OCI-LY7 (cell line): ENCODE measurements at regions not wholly inside any gene's neighbourhood (a gene's known extent, or its start where the extent isn't known, plus 50 kb on each side); places are given as distances from the start of the nearest gene placed in this dataset.

ENCODE experiments used
- BruUV-seq: library from RNA; stranded (reverse); fragments of 400-500 nt; replicated peaks from 2 replicates; lab custom pipeline; 2021; lab: Mats Ljungman, UMichigan
- CTCF ChIA-PET: fragments of 300-600 bp; sonication (Branson Sonifier 250); formaldehyde crosslinking; loops from one replicate; lab custom pipeline; 2022; ENCODE audit warnings: antibody characterized with exemption; ENCODE audit not compliant: unreplicated experiment; lab: Charles Lee
- POLR2A ChIA-PET: fragments of 300-600 bp; sonication (Branson Sonifier 250); formaldehyde crosslinking; loops from one replicate; lab custom pipeline; 2022; ENCODE audit warnings: antibody characterized with exemption; lab: Charles Lee
- DNase-seq: peaks from one replicate; pipeline ENCODE4 v3.0.0-alpha.2; 2015; ENCODE audit warnings: low spot score
- H2AFZ ChIP-seq: fragments of 200-600 bp; sonication (generic), shearing (Covaris generic); 2 replicates; pipeline ENCODE4 v1.6.1; 2014; ENCODE audit warnings: mild to moderate bottlenecking, antibody characterized with exemption, low read length, moderate library complexity
- H3K27ac ChIP-seq: fragments of 200-600 bp; sonication (generic); 2 replicates; pipeline ENCODE4 v1.5.1; 2014; ENCODE audit warnings: mixed run types, low read depth, mild to moderate bottlenecking, moderate library complexity, low read length, inconsistent platforms; ENCODE audit not compliant: poor library complexity, severe bottlenecking
- H3K36me3 ChIP-seq: fragments of 200-600 bp; sonication (generic); 2 replicates; pipeline ENCODE4 v1.6.1; 2014; ENCODE audit warnings: mild to moderate bottlenecking, antibody characterized with exemption, low read length, moderate library complexity, mixed read lengths; ENCODE audit not compliant: insufficient read depth
- H3K4me1 ChIP-seq: fragments of 200-600 bp; sonication (generic); 2 replicates; pipeline ENCODE4 v1.5.1; 2014; ENCODE audit warnings: mild to moderate bottlenecking, low read length; ENCODE audit not compliant: insufficient read depth, poor library complexity, severe bottlenecking
- H3K4me2 ChIP-seq: fragments of 200-600 bp; sonication (generic); 2 replicates; pipeline ENCODE4 v1.6.1; 2014; ENCODE audit warnings: mild to moderate bottlenecking, low read length
- H3K4me3 ChIP-seq: fragments of 200-600 bp; sonication (generic); 2 replicates; pipeline ENCODE4 v1.5.1; 2014; ENCODE audit warnings: mild to moderate bottlenecking, low read depth, low read length; ENCODE audit not compliant: poor library complexity, severe bottlenecking
- H3K79me2 ChIP-seq: fragments of 200-600 bp; sonication (generic); 2 replicates; pipeline ENCODE4 v1.6.1; 2016; ENCODE audit warnings: low read depth, mild to moderate bottlenecking, low read length, moderate library complexity, mixed read lengths; ENCODE audit not compliant: insufficient read depth
- H3K9me2 ChIP-seq: fragments of 200-600 bp; sonication (generic); 2 replicates; pipeline ENCODE4 v1.6.1; 2016; ENCODE audit warnings: mild to moderate bottlenecking, low read length, mixed read lengths; ENCODE audit not compliant: insufficient read depth
- H3K9me3 ChIP-seq: fragments of 200-600 bp; sonication (generic); 2 replicates; pipeline ENCODE4 v1.6.1; 2014; ENCODE audit warnings: mild to moderate bottlenecking, mixed run types, low read length, mixed read lengths
- H4K20me1 ChIP-seq: fragments of 200-600 bp; sonication (generic); 2 replicates; pipeline ENCODE4 v1.6.1; 2014; ENCODE audit warnings: mild to moderate bottlenecking, antibody characterized with exemption, low read length, moderate library complexity, mixed read lengths; ENCODE audit not compliant: insufficient read depth
- CTCF ChIP-seq: fragments of 200-600 bp; sonication (generic); conservative IDR thresholded peaks from 2 replicates; pipeline ENCODE4 v1.5.1; 2014; ENCODE audit warnings: mild to moderate bottlenecking, antibody characterized with exemption, low read length, moderate library complexity, mixed read lengths
- EZH2phosphoT487 ChIP-seq: fragments of 200-600 bp; sonication (generic); IDR thresholded peaks from 2 replicates; pipeline ENCODE4 v1.6.1; 2018; ENCODE audit warnings: low read depth, borderline replicate concordance, mild to moderate bottlenecking, mixed run types, antibody characterized with exemption, low read length, moderate library complexity, mixed read lengths
- intact Hi-C: fragments of 100-400 bp; cut with micrococcal nuclease; formaldehyde crosslinking; loops from one replicate; pipeline ENCODE4 v1.10.0; 2022; ENCODE audit not compliant: unreplicated experiment

GRCh38 chr1:113333056-113333455 lies 57.3 kb upstream of the MAGI3 start:
- DNase-seq = no peak
- H3K27ac ChIP-seq = no peak overlapping the region
- no peaks in the 10 kb centered on the region for H3K9me2 ChIP-seq
- H3K9me3 ChIP-seq = no peaks in the 10 kb centered on the region
- ChIA-PET POLR2A (interaction anchor here (0.6 kb wide), 1 partner anchor 19 kb away, joined by 4 read pairs; no protein-coding TSS in a partner anchor), CTCF (no interaction called here)
- intact Hi-C loops = no loop called here
- no peak overlapping the region for H2AFZ ChIP-seq
- H3K79me2 ChIP-seq = no peaks in the 10 kb centered on the region
- TF ChIP-seq EZH2phosphoT487 (no peak), CTCF (no peak)
- no peaks in the 10 kb centered on the region for H3K4me1 ChIP-seq
- no peak overlapping the region for H3K4me2 ChIP-seq
- BruUV-seq = no TSS peak
- H3K36me3 ChIP-seq = no peaks in the 10 kb centered on the region
- no peaks in the 10 kb centered on the region for H4K20me1 ChIP-seq
- no peak overlapping the region for H3K4me3 ChIP-seq

GRCh38 chr1:113340038-113340437 lies 50.3 kb upstream of the MAGI3 start:
- Histone ChIP-seq H2AFZ (no peak overlapping the region), H3K4me1 (no peaks in the 10 kb centered on the region), H3K79me2 (no peaks in the 10 kb centered on the region), H3K36me3 (no peaks in the 10 kb centered on the region), H3K9me3 (no peaks in the 10 kb centered on the region), H3K4me2 (no peak overlapping the region), H3K27ac (no peak overlapping the region), H3K9me2 (no peaks in the 10 kb centered on the region), H4K20me1 (no peaks in the 10 kb centered on the region), H3K4me3 (no peak overlapping the region)
- no peak for TF ChIP-seq CTCF
- TF ChIP-seq EZH2phosphoT487 = no peak
- POLR2A ChIA-PET = no interaction called here
- DNase-seq = no peak
- no TSS peak for BruUV-seq
- intact Hi-C loops = no loop called here
- CTCF ChIA-PET = no interaction called here
